H1 (cell line): ENCODE measurements at regions not wholly inside any gene's neighbourhood (a gene's known extent, or its start where the extent isn't known, plus 50 kb on each side); places are given as distances from the start of the nearest gene placed in this dataset.

Experiments used
- CTCF ChIA-PET: fragments of 300-600 bp; sonication (Branson Sonifier 250); formaldehyde crosslinking; loops from one replicate; lab custom pipeline; 2021; ENCODE audit not compliant: partially characterized antibody; lab: Charles Lee
- POLR2A ChIA-PET: fragments of 300-600 bp; sonication (Branson Sonifier 250); formaldehyde crosslinking; loops from one replicate; lab custom pipeline; 2021; ENCODE audit warnings: inconsistent platforms; ENCODE audit not compliant: partially characterized antibody; lab: Charles Lee
- DNase-seq, 2 experiments: peaks; one replicate each; pipeline versions ENCODE4 v3.0.0 to v3.0.0-alpha.2; 2010 to 2022; ENCODE audit warnings: low spot score in 2 of 2, low read depth in 1 of 2, mixed read lengths in 1 of 2
- FAIRE-seq: peaks from 2 replicates; lab custom pipeline; 2011; peaks lifted over from hg19 to GRCh38; lab: Jason Lieb, UNC
- H2AFZ ChIP-seq: 2 replicates; pipeline ENCODE4 v1.8.1; 2012; ENCODE audit warnings: low read length, inconsistent platforms
- H2AK5ac ChIP-seq: 2 replicates; pipeline ENCODE4 v1.6.1; 2013; ENCODE audit warnings: low read depth, low read length
- H2BK120ac ChIP-seq: replicated peaks from 2 replicates; pipeline ENCODE3; 2013; ENCODE audit warnings: low read depth, low read length, inconsistent platforms
- H2BK12ac ChIP-seq: 2 replicates; pipeline ENCODE4 v1.6.1; 2013; ENCODE audit warnings: low read depth, low read length
- H2BK15ac ChIP-seq: 2 replicates; pipeline ENCODE4 v1.6.1; 2013; ENCODE audit warnings: low read length
- H2BK20ac ChIP-seq: 2 replicates; pipeline ENCODE4 v1.6.1; 2013; ENCODE audit warnings: low read length
- H2BK5ac ChIP-seq: 2 replicates; pipeline ENCODE4 v1.6.1; 2013; ENCODE audit warnings: low read depth, low read length
- H3K14ac ChIP-seq: 2 replicates; pipeline ENCODE4 v1.6.1; 2013; ENCODE audit warnings: inconsistent platforms; ENCODE audit not compliant: insufficient read length
- H3K18ac ChIP-seq: 2 replicates; pipeline ENCODE4 v1.6.1; 2013; ENCODE audit warnings: low read length; ENCODE audit errors: extremely low read depth
- H3K23ac ChIP-seq: 2 replicates; pipeline ENCODE4 v1.6.1; 2013; ENCODE audit warnings: inconsistent platforms; ENCODE audit not compliant: insufficient read length
- H3K23me2 ChIP-seq: 2 replicates; pipeline ENCODE4 v1.6.1; 2013; ENCODE audit warnings: low read depth, low read length
- H3K27ac ChIP-seq: 2 replicates; pipeline ENCODE4 v1.6.1; 2011; ENCODE audit warnings: low read depth, low read length, inconsistent platforms
- H3K27me3 ChIP-seq, 4 experiments: replicated peaks in 1 of 4; 1 replicate in 1 of 4; 2 replicates in 3 of 4; pipeline versions ENCODE4 v1.6.1 to v1.8.1; 2011 to 2013; ENCODE audit warnings: low read length in 3 of 4, mild to moderate bottlenecking in 3 of 4, inconsistent platforms in 2 of 4, mixed read lengths in 2 of 4, moderate library complexity in 1 of 4; ENCODE audit not compliant: control insufficient read depth in 3 of 4, insufficient read depth in 3 of 4; ENCODE audit errors: extremely low read depth in 1 of 4
- H3K36me3 ChIP-seq, 4 experiments: 2 replicates each; pipeline versions ENCODE4 v1.6.1 to v1.8.1; 2011 to 2013; ENCODE audit warnings: mild to moderate bottlenecking in 4 of 4, low read length in 3 of 4, moderate library complexity in 2 of 4, control low read depth in 1 of 4, inconsistent platforms in 1 of 4; ENCODE audit not compliant: insufficient read depth in 4 of 4, control insufficient read depth in 2 of 4
- H3K4ac ChIP-seq: replicated peaks from 2 replicates; pipeline ENCODE3; 2013; ENCODE audit warnings: low read length, low read depth, mixed read lengths, inconsistent platforms; ENCODE audit not compliant: insufficient read length
- H3K4me1 ChIP-seq, 4 experiments: replicated peaks in 1 of 4; 1 replicate in 1 of 4; 2 replicates in 3 of 4; pipeline versions ENCODE4 v1.6.1 to v1.8.1; 2011 to 2013; ENCODE audit warnings: low read length in 3 of 4, inconsistent platforms in 2 of 4, mixed read lengths in 1 of 4; ENCODE audit not compliant: insufficient read depth in 4 of 4, control insufficient read depth in 3 of 4
- H3K4me2 ChIP-seq, 2 experiments: 2 replicates each; pipeline versions ENCODE4 v1.6.1 to v1.8.1; 2011 to 2013; ENCODE audit warnings: low read depth in 2 of 2, low read length in 2 of 2, control low read depth in 1 of 2, inconsistent platforms in 1 of 2, mild to moderate bottlenecking in 1 of 2; ENCODE audit not compliant: insufficient read depth in 1 of 2
- H3K4me3 ChIP-seq, 4 experiments: fragments of 200-600, 300-600 bp in 1 of 4; sonication (generic), shearing (Covaris generic), sonication (Bioruptor Twin) in 1 of 4; 2 replicates each; pipeline versions ENCODE4 v1.5.1 to v1.8.1; 2011 to 2016; ENCODE audit warnings: low read length in 4 of 4, low read depth in 3 of 4, control low read depth in 2 of 4, inconsistent platforms in 2 of 4, mild to moderate bottlenecking in 2 of 4, mixed read lengths in 1 of 4, moderate library complexity in 1 of 4; ENCODE audit not compliant: insufficient read depth in 2 of 4; ENCODE audit errors: extremely low read depth in 1 of 4
- H3K56ac ChIP-seq: replicated peaks from 2 replicates; pipeline ENCODE3; 2013; ENCODE audit warnings: low read depth, mild to moderate bottlenecking, mixed read lengths, low read length, inconsistent platforms; ENCODE audit not compliant: insufficient read length
- H3K79me1 ChIP-seq: 2 replicates; pipeline ENCODE4 v1.6.1; 2013; ENCODE audit warnings: low read depth, low read length, control low read depth
- H3K79me2 ChIP-seq, 2 experiments: 2 replicates each; pipeline versions ENCODE4 v1.6.1 to v1.8.1; 2012 to 2013; ENCODE audit warnings: low read length in 2 of 2, mild to moderate bottlenecking in 2 of 2, inconsistent platforms in 1 of 2; ENCODE audit not compliant: insufficient read depth in 2 of 2, control insufficient read depth in 1 of 2
- H3K9ac ChIP-seq, 4 experiments: replicated peaks in 1 of 4; 1 replicate in 1 of 4; 2 replicates in 3 of 4; pipeline versions ENCODE4 v1.6.1 to v1.8.1; 2011 to 2013; ENCODE audit warnings: low read depth in 3 of 4, low read length in 3 of 4, control low read depth in 2 of 4, mild to moderate bottlenecking in 2 of 4, moderate library complexity in 2 of 4, inconsistent platforms in 1 of 4; ENCODE audit errors: extremely low read depth in 1 of 4
- H3K9me3 ChIP-seq, 2 experiments: 2 replicates each; pipeline versions ENCODE4 v1.6.1 to v1.8.1; 2012 to 2013; ENCODE audit warnings: mild to moderate bottlenecking in 2 of 2, moderate library complexity in 2 of 2, control low read depth in 1 of 2, inconsistent platforms in 1 of 2, low read depth in 1 of 2, low read length in 1 of 2, mixed read lengths in 1 of 2; ENCODE audit not compliant: insufficient read depth in 2 of 2
- H4K20me1 ChIP-seq, 2 experiments: replicated peaks in 1 of 2; 2 replicates each; pipeline versions ENCODE3 to v1.8.1; 2011 to 2013; ENCODE audit warnings: inconsistent platforms in 2 of 2, low read length in 2 of 2, mild to moderate bottlenecking in 1 of 2; ENCODE audit not compliant: insufficient read depth in 2 of 2, control insufficient read depth in 1 of 2
- H4K5ac ChIP-seq: 2 replicates; pipeline ENCODE4 v1.6.1; 2013; ENCODE audit warnings: low read length, low read depth, mixed read lengths, inconsistent platforms; ENCODE audit not compliant: insufficient read length
- H4K8ac ChIP-seq: 2 replicates; pipeline ENCODE4 v1.8.0; 2013; ENCODE audit warnings: mild to moderate bottlenecking, moderate library complexity, low read length, inconsistent platforms; ENCODE audit not compliant: insufficient read depth; ENCODE audit errors: extremely low read depth
- H4K91ac ChIP-seq: replicated peaks from 2 replicates; pipeline ENCODE3; 2013; ENCODE audit warnings: low read length, mixed read lengths, inconsistent platforms; ENCODE audit not compliant: insufficient read length
- BACH1 ChIP-seq: IDR thresholded peaks from 2 replicates; pipeline ENCODE4 v1.6.1; 2012; ENCODE audit warnings: low read length, improper control_type of control experiment
- CBX5 ChIP-seq: fragments of 300-800, 300-1000 bp; sonication (generic); IDR thresholded peaks from 2 replicates; pipeline ENCODE4 v1.7.1; 2016; ENCODE audit warnings: antibody characterized with exemption, low read length, low read depth
- E2F6 ChIP-seq: IDR thresholded peaks from 2 replicates; pipeline ENCODE4 v1.6.1; 2012; ENCODE audit warnings: inconsistent platforms
- GTF2F1 ChIP-seq: IDR thresholded peaks from 2 replicates; pipeline ENCODE4 v1.6.1; 2012; ENCODE audit warnings: low read depth, low read length, improper control_type of control experiment, borderline replicate concordance
- HDAC2 ChIP-seq, 2 experiments: fragments of 300-600 bp in 1 of 2; sonication (generic) in 1 of 2; IDR thresholded peaks; 2 replicates each; pipeline ENCODE4 v1.6.1; 2011 to 2012; ENCODE audit warnings: low read depth in 2 of 2, low read length in 2 of 2, mild to moderate bottlenecking in 2 of 2, moderate library complexity in 2 of 2, borderline replicate concordance in 1 of 2, inconsistent platforms in 1 of 2
- HDAC6 ChIP-seq: IDR thresholded peaks from one replicate; pipeline ENCODE4 v1.7.1; 2012; ENCODE audit warnings: low read depth, mild to moderate bottlenecking, inconsistent platforms, low read length, moderate library complexity
- MAFK ChIP-seq: IDR thresholded peaks from 2 replicates; pipeline ENCODE4 v1.6.1; 2012; ENCODE audit warnings: low read depth, mild to moderate bottlenecking, improper control_type of control experiment, low read length
- POU5F1 ChIP-seq: IDR thresholded peaks from 2 replicates; pipeline ENCODE4 v1.6.1; 2011; ENCODE audit warnings: low read depth, mild to moderate bottlenecking, low read length, moderate library complexity
- RBBP5 ChIP-seq: IDR thresholded peaks from 2 replicates; pipeline ENCODE4 v1.7.1; 2012; ENCODE audit warnings: low read depth, mild to moderate bottlenecking, inconsistent platforms, low read length, moderate library complexity, borderline replicate concordance
- RNF2 ChIP-seq: fragments of 200-900, 300-1000 bp; sonication (generic); IDR thresholded peaks from 2 replicates; pipeline ENCODE4 v1.7.1; 2016; ENCODE audit warnings: borderline replicate concordance, low read depth, mild to moderate bottlenecking, antibody characterized with exemption, low read length; ENCODE audit not compliant: poor library complexity, severe bottlenecking; ENCODE audit errors: missing control alignments
- SIRT6 ChIP-seq: IDR thresholded peaks from one replicate; pipeline ENCODE4 v1.7.1; 2012; ENCODE audit warnings: low read length, inconsistent platforms
- TBP ChIP-seq: IDR thresholded peaks from 2 replicates; pipeline ENCODE4 v1.6.1; 2011; ENCODE audit warnings: low read depth, low read length, improper control_type of control experiment
- TEAD4 ChIP-seq: IDR thresholded peaks from 2 replicates; pipeline ENCODE4 v1.6.1; 2012; ENCODE audit warnings: low read depth, low read length, inconsistent platforms, mixed read lengths
- ZNF274 ChIP-seq: IDR thresholded peaks from 2 replicates; pipeline ENCODE4 v1.7.0; 2012; ENCODE audit warnings: low read length, borderline replicate concordance; ENCODE audit errors: extremely low read depth
- WGBS, 2 experiments: shearing (Covaris generic) in 1 of 2; methylation state at CpG; one replicate each; pipeline versions ENCODE4 v1.1.6 to v1.1.7; 2013 to 2015; ENCODE audit warnings: low lambda C conversion rate in 2 of 2, mixed read lengths in 2 of 2, inconsistent platforms in 1 of 2, low coverage in 1 of 2, missing lambda C conversion rate in 1 of 2; ENCODE audit not compliant: insufficient replicate concordance in 2 of 2, insufficient coverage in 1 of 2, insufficient read length in 1 of 2; ENCODE audit errors: extremely low coverage in 1 of 2, missing lambda C conversion rate in 1 of 2; 5-methylcytosine and 5-hydroxymethylcytosine counted together

GRCh38 chr6:6987749-6988148 lies 120.0 kb upstream of the RREB1 start:
- Histone ChIP-seq H2AK5ac (no peak overlapping the region), H3K23ac (no peak overlapping the region), H3K79me1 (no peaks in the 10 kb centered on the region), H3K27me3 (no peaks in the 10 kb centered on the region), H2BK20ac (no peak overlapping the region), H4K5ac (no peak overlapping the region), H2BK5ac (no peak overlapping the region), H3K9ac (no peak overlapping the region), H3K4me1 (no peaks in the 10 kb centered on the region), H3K79me2 (no peaks in the 10 kb centered on the region), H2BK15ac (no peak overlapping the region), H4K20me1 (no peaks in the 10 kb centered on the region), H3K56ac (no peak overlapping the region), H3K4me2 (no peak overlapping the region; a peak in 1 of 4 replicates), H3K9me3 (no peaks in the 10 kb centered on the region), H3K27ac (no peak overlapping the region), H3K36me3 (no peaks in the 10 kb centered on the region), H2AFZ (peak overlapping the region; percentile 95), H3K4ac (no peak overlapping the region), H4K8ac (no peak overlapping the region), H3K18ac (no peak overlapping the region), H3K4me3 (no peak overlapping the region), H2BK120ac (no peak overlapping the region), H3K23me2 (no peaks in the 10 kb centered on the region), H3K14ac (no peak overlapping the region), H4K91ac (no peak overlapping the region), H2BK12ac (no peak overlapping the region)
- FAIRE-seq = no peak
- POLR2A ChIA-PET = no interaction called here
- CTCF ChIA-PET = interaction anchor here (0.7 to 1.3 kb wide), 2 partner anchors 9 to 10 kb away, joined by 3 read pairs; no protein-coding TSS in a partner anchor
- WGBS, 2 experiments = 70% methylated on average over 4 of the region's 4 CpGs; no CpG with 5 or more reads in 1 of the 2 experiments
- DNase-seq = no peak
- TF ChIP-seq RNF2 = no peak
- no peak for TF ChIP-seq POU5F1
- TF ChIP-seq HDAC2 (IDR thresholded peaks at IDR 0.05; ENCODE audit: borderline replicate concordance in 1 of 2, low read depth in 2 of 2, low read length in 2 of 2) = no peak
- no peak for TF ChIP-seq TBP
- TF ChIP-seq E2F6 = no peak
- no peak for TF ChIP-seq GTF2F1
- no peak for TF ChIP-seq TEAD4
- no peak for TF ChIP-seq HDAC6
- no peak for TF ChIP-seq ZNF274
- no peak for TF ChIP-seq CBX5
- TF ChIP-seq MAFK = no peak
- no peak for TF ChIP-seq BACH1
- TF ChIP-seq SIRT6 = no peak
- no peak for TF ChIP-seq RBBP5
